Liver (tissue), 8 donors: ENCODE measurements at regions not wholly inside any gene's neighbourhood (a gene's known extent, or its start where the extent isn't known, plus 50 kb on each side); places are given as distances from the start of the nearest gene placed in this dataset.

ENCODE experiments used
- DNase-seq: peaks from one replicate; pipeline ENCODE4 v3.0.0-alpha.2; 2017; ENCODE audit warnings: low spot score
- H3K27ac ChIP-seq, 2 donors: one replicate each; pipeline ENCODE4 v1.7.0; 2013; ENCODE audit warnings: inconsistent platforms in 2 of 2, low read length in 2 of 2, control low read depth in 1 of 2, low read depth in 1 of 2, mild to moderate bottlenecking in 1 of 2
- H3K27me3 ChIP-seq, 4 donors: one replicate each; pipeline versions ENCODE4 v1.6.1 to v1.7.0; 2013; ENCODE audit warnings: low read length in 3 of 4, inconsistent platforms in 1 of 4, mild to moderate bottlenecking in 1 of 4, moderate library complexity in 1 of 4; ENCODE audit not compliant: control insufficient read depth in 4 of 4, insufficient read depth in 4 of 4
- H3K36me3 ChIP-seq, 4 donors: one replicate each; pipeline versions ENCODE4 v1.6.1 to v1.7.0; 2013; ENCODE audit warnings: low read length in 3 of 4, mild to moderate bottlenecking in 3 of 4, low read depth in 1 of 4, moderate library complexity in 1 of 4; ENCODE audit not compliant: control insufficient read depth in 4 of 4, insufficient read depth in 3 of 4
- H3K4me1 ChIP-seq, 4 donors: one replicate each; pipeline versions ENCODE4 v1.6.1 to v1.7.0; 2013; ENCODE audit warnings: low read length in 3 of 4, mild to moderate bottlenecking in 3 of 4, moderate library complexity in 1 of 4; ENCODE audit not compliant: control insufficient read depth in 4 of 4, insufficient read depth in 4 of 4
- H3K4me3 ChIP-seq, 3 donors: one replicate each; pipeline versions ENCODE4 v1.6.1 to v1.7.0; 2013; ENCODE audit warnings: low read length in 3 of 3, control low read depth in 1 of 3, low read depth in 1 of 3, mild to moderate bottlenecking in 1 of 3
- H3K9ac ChIP-seq, 2 donors: one replicate each; pipeline ENCODE4 v1.7.0; 2013; ENCODE audit warnings: low read length in 2 of 2, mild to moderate bottlenecking in 2 of 2, moderate library complexity in 2 of 2, control low read depth in 1 of 2, low read depth in 1 of 2
- H3K9me3 ChIP-seq, 4 donors: one replicate each; pipeline versions ENCODE4 v1.6.1 to v1.7.0; 2013; ENCODE audit warnings: low read length in 3 of 4; ENCODE audit not compliant: control insufficient read depth in 4 of 4
- EGR1 ChIP-seq, 2 donors: IDR thresholded peaks; 2 replicates each; pipeline ENCODE4 v1.6.1; 2016 to 2018; ENCODE audit warnings: antibody characterized with exemption in 2 of 2, low read depth in 2 of 2
- FOXA1 ChIP-seq: IDR thresholded peaks from 2 replicates; pipeline ENCODE4 v1.6.1; 2016; ENCODE audit warnings: antibody characterized with exemption
- FOXA2 ChIP-seq: IDR thresholded peaks from 2 replicates; pipeline ENCODE4 v1.6.1; 2016; ENCODE audit warnings: antibody characterized with exemption
- GABPA ChIP-seq, 2 donors: IDR thresholded peaks in 1 of 2; conservative IDR thresholded peaks in 1 of 2; 2 replicates each; pipeline ENCODE4 v1.6.1; 2016; ENCODE audit warnings: antibody characterized with exemption in 2 of 2, mild to moderate bottlenecking in 1 of 2, moderate library complexity in 1 of 2
- HNF4A ChIP-seq, 2 donors: conservative IDR thresholded peaks; 2 replicates each; pipeline ENCODE4 v1.6.1; 2016; ENCODE audit warnings: antibody characterized with exemption in 2 of 2, mild to moderate bottlenecking in 2 of 2
- HNF4G ChIP-seq: IDR thresholded peaks from 2 replicates; pipeline ENCODE4 v1.6.1; 2016; ENCODE audit warnings: antibody characterized with exemption
- JUND ChIP-seq, 2 donors: IDR thresholded peaks; 2 replicates each; pipeline ENCODE4 v1.6.1; 2016; ENCODE audit warnings: antibody characterized with exemption in 2 of 2
- MAX ChIP-seq: IDR thresholded peaks from 2 replicates; pipeline ENCODE4 v1.6.1; 2016; ENCODE audit warnings: antibody characterized with exemption
- NR2F2 ChIP-seq: IDR thresholded peaks from 2 replicates; pipeline ENCODE4 v1.6.1; 2016; ENCODE audit warnings: antibody characterized with exemption
- RAD21 ChIP-seq, 2 donors: IDR thresholded peaks; 2 replicates each; pipeline ENCODE4 v1.6.1; 2016; ENCODE audit warnings: antibody characterized with exemption in 2 of 2, mild to moderate bottlenecking in 2 of 2
- REST ChIP-seq: IDR thresholded peaks from 2 replicates; pipeline ENCODE4 v1.6.1; 2016; ENCODE audit warnings: antibody characterized with exemption, mild to moderate bottlenecking
- RXRA ChIP-seq, 2 donors: IDR thresholded peaks; 2 replicates each; pipeline ENCODE4 v1.6.1; 2017 to 2018; ENCODE audit warnings: antibody characterized with exemption in 2 of 2, mild to moderate bottlenecking in 1 of 2
- SP1 ChIP-seq: IDR thresholded peaks from 2 replicates; pipeline ENCODE4 v1.6.1; 2018; ENCODE audit warnings: antibody characterized with exemption, mild to moderate bottlenecking
- YY1 ChIP-seq: IDR thresholded peaks from 2 replicates; pipeline ENCODE4 v1.6.1; 2016; ENCODE audit warnings: antibody characterized with exemption, mild to moderate bottlenecking
- ZBTB33 ChIP-seq: IDR thresholded peaks from 2 replicates; pipeline ENCODE4 v1.6.1; 2016; ENCODE audit warnings: antibody characterized with exemption
- WGBS: extraction: QIAGEN DNeasy Blood & Tissue Kit; methylation state at CpG from one replicate; pipeline ENCODE4 v1.1.7; 2013; 5-methylcytosine and 5-hydroxymethylcytosine counted together
- TF ChIP-seq, protein P1 (sequence below): fragments of 150-350 bp; IDR thresholded peaks from 2 replicates; pipeline ENCODE4 v1.5.1; 2017; ENCODE audit warnings: improper control_type of control experiment, low read depth, low read length; ENCODE audit not compliant: missing input control
- donor health status: healthy.
- donor health status: healthy.
- donor health status: healthy.
- donor health status: healthy.
- donor health status: healthy.

DNA sequence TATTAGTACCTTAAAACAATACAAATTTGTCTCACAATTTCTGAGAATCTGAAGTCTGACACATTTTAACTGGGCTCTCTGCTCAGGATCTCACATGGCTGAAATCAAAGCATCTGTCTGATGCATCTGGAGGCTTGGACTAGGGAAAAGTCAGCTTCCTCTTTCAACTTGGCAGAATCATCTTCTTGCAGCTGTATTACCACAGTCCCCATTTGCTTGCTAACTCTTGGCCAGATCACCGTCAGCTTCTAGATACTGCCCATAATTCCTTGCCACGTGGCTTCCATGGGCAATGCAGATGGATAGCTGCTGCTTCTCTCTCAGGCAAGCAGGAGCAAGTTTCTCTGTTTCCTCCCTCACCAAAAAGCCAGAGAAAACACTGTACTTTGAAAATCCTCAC is 1106.4 kb upstream of the CITED2 start:
- Histone ChIP-seq H3K27ac (no peak overlapping the region), H3K36me3 (no peaks in the 10 kb centered on the region), H3K4me3 (no peak overlapping the region), H3K9ac (no peak overlapping the region), H3K27me3 (no peaks in the 10 kb centered on the region), H3K9me3 (no peaks in the 10 kb centered on the region), H3K4me1 (no peaks in the 10 kb centered on the region)
- no peak for DNase-seq
- WGBS: 69% methylated on average over 2 of the region's 2 CpGs
- no peak for TF ChIP-seq REST

DNA sequence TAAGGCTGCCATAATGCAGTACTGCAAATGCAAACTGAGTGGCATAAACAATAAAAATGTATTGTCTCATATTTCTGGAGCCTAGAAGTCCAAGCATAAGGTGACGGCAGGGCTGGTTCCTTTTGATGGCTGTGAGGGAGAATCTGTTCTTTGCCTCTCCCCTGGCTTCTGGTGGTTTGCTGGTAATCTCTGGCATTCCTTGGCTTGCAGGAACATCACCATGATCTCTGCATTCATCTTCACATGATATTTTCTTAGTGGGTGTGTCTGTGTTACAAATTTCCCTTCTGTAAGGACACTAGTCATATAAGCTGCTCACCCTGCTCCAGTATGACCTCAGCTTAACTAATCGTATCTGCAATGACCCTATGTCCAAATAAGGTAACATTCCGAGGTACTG is 1104.2 kb upstream of the CITED2 start:
- Histone ChIP-seq H3K9me3 (no peaks in the 10 kb centered on the region), H3K36me3 (no peaks in the 10 kb centered on the region), H3K4me3 (no peak overlapping the region), H3K27me3 (no peaks in the 10 kb centered on the region), H3K27ac (no peak overlapping the region), H3K9ac (no peak overlapping the region), H3K4me1 (no peaks in the 10 kb centered on the region)
- no peak for DNase-seq
- no peak for TF ChIP-seq RXRA (IDR thresholded peaks at IDR 0.05)
- no peak for TF ChIP-seq SP1
- no peak for TF ChIP-seq JUND (IDR thresholded peaks at IDR 0.05)
- no peak for TF ChIP-seq FOXA1
- TF ChIP-seq FOXA2: no peak
- no peak for TF ChIP-seq EGR1 (IDR thresholded peaks at IDR 0.05; ENCODE audit: low read depth in 2 of 2)
- TF ChIP-seq, protein P1, sequence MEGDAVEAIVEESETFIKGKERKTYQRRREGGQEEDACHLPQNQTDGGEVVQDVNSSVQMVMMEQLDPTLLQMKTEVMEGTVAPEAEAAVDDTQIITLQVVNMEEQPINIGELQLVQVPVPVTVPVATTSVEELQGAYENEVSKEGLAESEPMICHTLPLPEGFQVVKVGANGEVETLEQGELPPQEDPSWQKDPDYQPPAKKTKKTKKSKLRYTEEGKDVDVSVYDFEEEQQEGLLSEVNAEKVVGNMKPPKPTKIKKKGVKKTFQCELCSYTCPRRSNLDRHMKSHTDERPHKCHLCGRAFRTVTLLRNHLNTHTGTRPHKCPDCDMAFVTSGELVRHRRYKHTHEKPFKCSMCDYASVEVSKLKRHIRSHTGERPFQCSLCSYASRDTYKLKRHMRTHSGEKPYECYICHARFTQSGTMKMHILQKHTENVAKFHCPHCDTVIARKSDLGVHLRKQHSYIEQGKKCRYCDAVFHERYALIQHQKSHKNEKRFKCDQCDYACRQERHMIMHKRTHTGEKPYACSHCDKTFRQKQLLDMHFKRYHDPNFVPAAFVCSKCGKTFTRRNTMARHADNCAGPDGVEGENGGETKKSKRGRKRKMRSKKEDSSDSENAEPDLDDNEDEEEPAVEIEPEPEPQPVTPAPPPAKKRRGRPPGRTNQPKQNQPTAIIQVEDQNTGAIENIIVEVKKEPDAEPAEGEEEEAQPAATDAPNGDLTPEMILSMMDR: no peak
- TF ChIP-seq MAX: no peak
- TF ChIP-seq HNF4A (conservative IDR thresholded peaks at IDR 0.05): no peak
- no peak for TF ChIP-seq NR2F2
- no peak for TF ChIP-seq YY1
- TF ChIP-seq RAD21 (IDR thresholded peaks at IDR 0.05): no peak
- WGBS: 87% methylated on average over 3 of the region's 3 CpGs

- no peaks in the 10 kb centered on the region for H3K4me1 ChIP-seq
- no peak overlapping the region for H3K27ac ChIP-seq
- no peaks in the 10 kb centered on the region for H3K9me3 ChIP-seq
- H3K27me3 ChIP-seq: no peaks in the 10 kb centered on the region
- no peak overlapping the region for H3K4me3 ChIP-seq
- H3K36me3 ChIP-seq: no peaks in the 10 kb centered on the region
- whole genome bisulfite sequencing: 91% methylated on average over 2 of the region's 2 CpGs
- TF ChIP-seq HNF4G (no peak), RAD21 (IDR thresholded peaks at IDR 0.05) (no peak), SP1 (no peak), FOXA1 (no peak), JUND (IDR thresholded peaks at IDR 0.05) (no peak), GABPA (IDR thresholded peaks at IDR 0.05 in 1 of 2, conservative IDR thresholded peaks at IDR 0.05 in 1 of 2) (no peak), REST (no peak), YY1 (no peak), ZBTB33 (no peak), FOXA2 (no peak)
- H3K9ac ChIP-seq: no peak overlapping the region
- no peak for DNase-seq
Observed at GRCh38 chr6:140475086-140475485, 1100.6 kb upstream of the CITED2 start.
